ENCODE measurements at regions not wholly inside any gene's neighbourhood (a gene's known extent, or its start where the extent isn't known, plus 50 kb on each side); places are given as distances from the start of the nearest gene placed in this dataset.

- H2BK120ac ChIP-seq (ENCODE audit: low read depth, low read length) = no peak overlapping the region
- WGBS (ENCODE audit: extremely low coverage, insufficient coverage, low lambda C conversion rate) = no CpG with 5 or more reads among the region's 3 CpGs
- no peak overlapping the region for H3K4me3 ChIP-seq (ENCODE audit: low read length)
- no peak for DNase-seq
- H3K36me3 ChIP-seq (ENCODE audit: control insufficient read depth, insufficient read depth, low read length) = no peaks in the 10 kb centered on the region
- no peak overlapping the region for H4K5ac ChIP-seq (ENCODE audit: low read length)
- no peak overlapping the region for H4K8ac ChIP-seq (ENCODE audit: low read depth, low read length)
- no peak overlapping the region for H3K4ac ChIP-seq (ENCODE audit: low read depth, low read length)
- H3K18ac ChIP-seq (ENCODE audit: low read length) = no peak overlapping the region
- H3K27ac ChIP-seq (ENCODE audit: low read depth, low read length) = no peak overlapping the region
- no peaks in the 10 kb centered on the region for H3K27me3 ChIP-seq (ENCODE audit: insufficient read depth, low read length, poor library complexity)
- no peak overlapping the region for H3K56ac ChIP-seq (ENCODE audit: low read length)
- H2BK15ac ChIP-seq (replicated peaks; ENCODE audit: low read depth) = no peak overlapping the region
- no peak overlapping the region for H3K9ac ChIP-seq (ENCODE audit: low read length)
- H2BK5ac ChIP-seq (ENCODE audit: low read length) = no peak overlapping the region
- no peak overlapping the region for H3K23ac ChIP-seq (ENCODE audit: low read length)
- no peak overlapping the region for H2AK5ac ChIP-seq (ENCODE audit: low read length)
- H3K79me2 ChIP-seq (ENCODE audit: control insufficient read depth, insufficient read depth, low read length) = no peaks in the 10 kb centered on the region
- no peak overlapping the region for H3K4me2 ChIP-seq (ENCODE audit: low read length)
- no peaks in the 10 kb centered on the region for H3K4me1 ChIP-seq (ENCODE audit: control insufficient read depth, low read depth, low read length)
- H3K79me1 ChIP-seq (ENCODE audit: low read length) = no peaks in the 10 kb centered on the region
Observed at GRCh38 chr18:10064267-10064666, 150.5 kb downstream of the VAPA start.

GRCh38 chr18:10065296-10065695 is 151.5 kb downstream of the VAPA start:
- no CpG with 5 or more reads among the region's 2 CpGs for WGBS (ENCODE audit: extremely low coverage, insufficient coverage, low lambda C conversion rate)
- H4K8ac ChIP-seq (ENCODE audit: low read depth, low read length) = no peak overlapping the region
- DNase-seq = no peak
- no peaks in the 10 kb centered on the region for H3K79me1 ChIP-seq (ENCODE audit: low read length)
- H3K27ac ChIP-seq (ENCODE audit: low read depth, low read length) = no peak overlapping the region
- H3K4me2 ChIP-seq (ENCODE audit: low read length) = no peak overlapping the region
- H3K9ac ChIP-seq (ENCODE audit: low read length) = no peak overlapping the region
- H4K5ac ChIP-seq (ENCODE audit: low read length) = no peak overlapping the region
- H3K36me3 ChIP-seq (ENCODE audit: control insufficient read depth, insufficient read depth, low read length) = no peaks in the 10 kb centered on the region
- no peak overlapping the region for H3K56ac ChIP-seq (ENCODE audit: low read length)
- H2AK5ac ChIP-seq (ENCODE audit: low read length) = no peak overlapping the region
- H3K79me2 ChIP-seq (ENCODE audit: control insufficient read depth, insufficient read depth, low read length) = no peaks in the 10 kb centered on the region
- H2BK5ac ChIP-seq (ENCODE audit: low read length) = no peak overlapping the region
- H3K27me3 ChIP-seq (ENCODE audit: insufficient read depth, low read length, poor library complexity) = no peaks in the 10 kb centered on the region
- no peaks in the 10 kb centered on the region for H3K4me1 ChIP-seq (ENCODE audit: control insufficient read depth, low read depth, low read length)
- no peak overlapping the region for H2BK120ac ChIP-seq (ENCODE audit: low read depth, low read length)
- H2BK15ac ChIP-seq (replicated peaks; ENCODE audit: low read depth) = no peak overlapping the region
- no peak overlapping the region for H3K4ac ChIP-seq (ENCODE audit: low read depth, low read length)
- no peak overlapping the region for H3K18ac ChIP-seq (ENCODE audit: low read length)
- H3K23ac ChIP-seq (ENCODE audit: low read length) = no peak overlapping the region
- no peak overlapping the region for H3K4me3 ChIP-seq (ENCODE audit: low read length)

- no peaks in the 10 kb centered on the region for H3K36me3 ChIP-seq (ENCODE audit: control insufficient read depth, insufficient read depth, low read length)
Observed at GRCh38 chr18:10067670-10068659, 154.1 kb downstream of the VAPA start.

GRCh38 chr18:10068766-10069567 is 155.2 kb downstream of the VAPA start:
- no peak overlapping the region for H3K27ac ChIP-seq (ENCODE audit: low read depth, low read length)
- H3K79me1 ChIP-seq (ENCODE audit: low read length) = no peaks in the 10 kb centered on the region
- no peak overlapping the region for H4K5ac ChIP-seq (ENCODE audit: low read length)
- H2BK5ac ChIP-seq (ENCODE audit: low read length) = no peak overlapping the region
- DNase-seq = no peak
- no peaks in the 10 kb centered on the region for H3K79me2 ChIP-seq (ENCODE audit: control insufficient read depth, insufficient read depth, low read length)
- H3K27me3 ChIP-seq (ENCODE audit: insufficient read depth, low read length, poor library complexity) = no peaks in the 10 kb centered on the region
- no peak overlapping the region for H3K23ac ChIP-seq (ENCODE audit: low read length)
- H2BK120ac ChIP-seq (ENCODE audit: low read depth, low read length) = no peak overlapping the region
- no peak overlapping the region for H3K4me2 ChIP-seq (ENCODE audit: low read length)
- no peak overlapping the region for H3K18ac ChIP-seq (ENCODE audit: low read length)
- WGBS (ENCODE audit: extremely low coverage, insufficient coverage, low lambda C conversion rate) = no CpG with 5 or more reads among the region's 22 CpGs
- no peak overlapping the region for H3K4me3 ChIP-seq (ENCODE audit: low read length)
- no peak overlapping the region for H3K4ac ChIP-seq (ENCODE audit: low read depth, low read length)
- no peaks in the 10 kb centered on the region for H3K36me3 ChIP-seq (ENCODE audit: control insufficient read depth, insufficient read depth, low read length)
- no peak overlapping the region for H2BK15ac ChIP-seq (replicated peaks; ENCODE audit: low read depth)
- H2AK5ac ChIP-seq (ENCODE audit: low read length) = no peak overlapping the region
- H3K9ac ChIP-seq (ENCODE audit: low read length) = no peak overlapping the region
- H3K56ac ChIP-seq (ENCODE audit: low read length) = no peak overlapping the region
- H4K8ac ChIP-seq (ENCODE audit: low read depth, low read length) = no peak overlapping the region
- H3K4me1 ChIP-seq (ENCODE audit: control insufficient read depth, low read depth, low read length) = no peaks in the 10 kb centered on the region

More at GRCh38 chr18:10067670-10068659, 154.1 kb downstream of the VAPA start:
- Histone ChIP-seq H3K4me1 (ENCODE audit: control insufficient read depth, low read depth, low read length) (no peaks in the 10 kb centered on the region), H3K18ac (ENCODE audit: low read length) (no peak overlapping the region), H4K5ac (ENCODE audit: low read length) (no peak overlapping the region), H2BK5ac (ENCODE audit: low read length) (no peak overlapping the region), H3K4ac (ENCODE audit: low read depth, low read length) (no peak overlapping the region), H2AK5ac (ENCODE audit: low read length) (no peak overlapping the region), H2BK15ac (replicated peaks; ENCODE audit: low read depth) (no peak overlapping the region), H3K27ac (ENCODE audit: low read depth, low read length) (no peak overlapping the region), H3K79me2 (ENCODE audit: control insufficient read depth, insufficient read depth, low read length) (no peaks in the 10 kb centered on the region), H3K27me3 (ENCODE audit: insufficient read depth, low read length, poor library complexity) (no peaks in the 10 kb centered on the region), H3K79me1 (ENCODE audit: low read length) (no peaks in the 10 kb centered on the region), H2BK120ac (ENCODE audit: low read depth, low read length) (no peak overlapping the region), H3K23ac (ENCODE audit: low read length) (no peak overlapping the region), H3K9ac (ENCODE audit: low read length) (no peak overlapping the region), H4K8ac (ENCODE audit: low read depth, low read length) (no peak overlapping the region), H3K56ac (ENCODE audit: low read length) (no peak overlapping the region), H3K4me2 (ENCODE audit: low read length) (no peak overlapping the region), H3K4me3 (ENCODE audit: low read length) (no peak overlapping the region)
- DNase-seq = no peak
- WGBS (ENCODE audit: extremely low coverage, insufficient coverage, low lambda C conversion rate) = no CpG with 5 or more reads among the region's 19 CpGs

- H2BK15ac ChIP-seq (replicated peaks; ENCODE audit: low read depth) = no peak overlapping the region
- H2BK120ac ChIP-seq (ENCODE audit: low read depth, low read length) = no peak overlapping the region
- no peak overlapping the region for H3K27ac ChIP-seq (ENCODE audit: low read depth, low read length)
- H4K8ac ChIP-seq (ENCODE audit: low read depth, low read length) = no peak overlapping the region
- no peak overlapping the region for H3K4ac ChIP-seq (ENCODE audit: low read depth, low read length)
- H2BK5ac ChIP-seq (ENCODE audit: low read length) = no peak overlapping the region
- H3K4me1 ChIP-seq (ENCODE audit: control insufficient read depth, low read depth, low read length) = no peaks in the 10 kb centered on the region
- no peak overlapping the region for H2AK5ac ChIP-seq (ENCODE audit: low read length)
- H3K4me3 ChIP-seq (ENCODE audit: low read length) = no peak overlapping the region
- H3K79me2 ChIP-seq (ENCODE audit: control insufficient read depth, insufficient read depth, low read length) = no peaks in the 10 kb centered on the region
- no peak overlapping the region for H3K23ac ChIP-seq (ENCODE audit: low read length)
- no peaks in the 10 kb centered on the region for H3K36me3 ChIP-seq (ENCODE audit: control insufficient read depth, insufficient read depth, low read length)
- no peak overlapping the region for H4K5ac ChIP-seq (ENCODE audit: low read length)
- no peaks in the 10 kb centered on the region for H3K79me1 ChIP-seq (ENCODE audit: low read length)
- no peak overlapping the region for H3K4me2 ChIP-seq (ENCODE audit: low read length)
- WGBS (ENCODE audit: extremely low coverage, insufficient coverage, low lambda C conversion rate) = no CpG with 5 or more reads among the region's 2 CpGs
- no peak overlapping the region for H3K18ac ChIP-seq (ENCODE audit: low read length)
- no peaks in the 10 kb centered on the region for H3K27me3 ChIP-seq (ENCODE audit: insufficient read depth, low read length, poor library complexity)
- DNase-seq = no peak
- H3K9ac ChIP-seq (ENCODE audit: low read length) = no peak overlapping the region
- no peak overlapping the region for H3K56ac ChIP-seq (ENCODE audit: low read length)
Observed at GRCh38 chr18:10070561-10071000, 156.8 kb downstream of the VAPA start.

Data from mesendoderm (in vitro differentiated cells).